ENCODE measurements at regions not wholly inside any gene's neighbourhood (a gene's known extent, or its start where the extent isn't known, plus 50 kb on each side); places are given as distances from the start of the nearest gene placed in this dataset.

GRCh38 chr6:92934625-92935024 is 484.7 kb downstream of the EPHA7 start:
- DNase-seq: no peak

- no peak for DNase-seq
These were observed 489.2 kb downstream of the EPHA7 start for GRCh38 chr6:92930171-92930570.

- DNase-seq: no peak
These were observed 497.0 kb downstream of the EPHA7 start for GRCh38 chr6:92922216-92922806.

DNA sequence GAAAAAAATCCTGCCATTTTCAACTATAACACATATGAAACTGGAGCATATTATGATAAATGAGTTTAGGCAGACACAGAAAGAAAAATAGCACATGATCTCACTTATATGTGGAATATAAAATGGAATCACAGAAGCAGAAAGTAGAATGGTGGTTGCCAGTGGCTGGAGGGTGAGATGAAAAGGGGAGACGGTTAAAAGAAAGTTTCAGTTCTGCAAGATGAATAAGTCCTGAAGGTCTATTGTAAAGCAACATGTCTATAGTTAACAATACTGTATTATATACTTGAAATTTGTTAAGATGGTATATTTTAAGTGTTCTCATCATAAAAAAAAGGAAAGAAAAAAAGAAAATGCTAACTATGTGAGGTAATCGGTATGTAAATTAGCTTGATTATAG is 503.9 kb downstream of the EPHA7 start:
- no peak for DNase-seq

DNA sequence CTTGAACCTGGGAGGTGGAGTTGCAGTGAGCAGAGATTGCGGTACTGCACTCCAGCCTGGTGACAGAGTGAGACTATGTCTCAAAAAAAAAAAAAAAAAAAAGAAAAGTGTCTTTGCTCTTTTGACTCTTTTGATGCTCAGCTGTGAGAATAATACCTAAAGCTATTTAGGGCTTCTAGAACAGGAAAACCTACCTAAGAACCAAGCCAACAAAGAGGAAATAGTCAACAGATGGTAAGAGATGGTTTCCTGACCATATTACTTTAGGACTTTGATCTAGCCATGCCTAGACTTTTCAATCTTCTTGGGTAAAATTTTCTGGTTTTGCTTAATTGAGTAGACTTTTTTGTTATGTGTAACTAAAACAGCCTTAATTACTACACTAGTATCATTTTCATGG is 508.1 kb downstream of the EPHA7 start:
- DNase-seq: no peak

- no peak for DNase-seq
These were observed 508.7 kb downstream of the EPHA7 start for GRCh38 chr6:92910646-92911045.

GRCh38 chr6:92906385-92906784 is 513.0 kb downstream of the EPHA7 start:
- no peak for DNase-seq

GRCh38 chr6:92893741-92894140 is 525.6 kb downstream of the EPHA7 start:
- no peak for DNase-seq

GRCh38 chr6:92892626-92893170 is 526.7 kb downstream of the EPHA7 start:
- DNase-seq: no peak

DNA sequence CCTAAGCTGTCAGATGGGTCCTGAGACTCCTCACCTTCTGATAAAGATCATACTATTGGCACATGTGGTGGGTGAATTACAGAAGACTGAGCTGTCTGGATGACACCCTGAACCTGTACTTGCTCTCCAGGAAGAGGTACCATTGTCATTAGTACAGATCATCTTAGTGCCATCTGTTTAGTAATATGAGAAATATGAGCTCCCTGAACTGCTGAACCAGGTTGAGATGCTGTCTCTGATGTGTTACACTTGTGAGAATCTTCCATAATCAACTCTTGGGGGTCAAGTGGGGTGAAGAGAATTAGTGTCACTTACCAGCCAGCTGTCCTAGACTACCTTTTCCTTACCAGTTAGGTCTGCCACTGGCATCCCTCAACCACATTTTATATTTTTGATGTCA is 531.0 kb downstream of the EPHA7 start:
- no peak for DNase-seq

DNA sequence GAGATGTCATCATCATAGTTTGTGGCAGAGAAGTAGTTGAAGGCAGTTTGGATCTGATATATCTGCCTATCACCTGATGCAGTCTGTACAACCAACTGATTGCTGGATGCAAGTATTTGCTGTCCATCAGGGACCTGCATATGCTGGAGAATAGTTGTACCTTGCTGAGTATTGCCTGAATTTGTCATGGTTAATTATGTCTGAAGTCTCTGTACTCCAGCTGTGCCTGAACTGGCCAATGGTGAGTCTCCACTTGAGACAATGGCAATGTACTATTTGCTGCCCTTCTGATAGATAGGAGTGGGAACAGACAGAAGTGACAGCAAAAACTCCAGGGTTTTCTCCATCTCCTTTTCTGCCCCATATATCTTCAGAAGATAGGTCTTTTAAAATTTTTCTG is 531.5 kb downstream of the EPHA7 start:
- no peak for DNase-seq

DNA sequence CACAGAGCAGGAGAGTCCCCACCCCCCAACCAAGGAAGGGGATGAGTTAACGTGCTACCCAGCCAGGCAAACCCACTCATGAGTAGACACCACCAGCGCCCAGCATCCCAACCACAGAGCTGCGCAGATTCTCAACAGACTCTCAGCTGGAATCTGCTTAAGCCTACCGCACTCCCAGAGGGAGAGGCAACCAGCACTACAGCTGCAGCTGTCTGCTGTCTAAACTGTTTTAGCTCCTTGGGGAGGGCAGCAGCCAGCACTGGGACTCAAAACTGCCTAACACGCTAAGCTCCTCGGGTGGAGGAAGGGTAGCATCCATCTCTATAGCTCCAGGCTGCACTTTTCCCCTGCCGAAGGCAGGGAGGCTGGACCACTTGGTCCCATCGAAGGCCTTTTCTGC is 539.8 kb downstream of the EPHA7 start:
- DNase-seq: no peak

DNA sequence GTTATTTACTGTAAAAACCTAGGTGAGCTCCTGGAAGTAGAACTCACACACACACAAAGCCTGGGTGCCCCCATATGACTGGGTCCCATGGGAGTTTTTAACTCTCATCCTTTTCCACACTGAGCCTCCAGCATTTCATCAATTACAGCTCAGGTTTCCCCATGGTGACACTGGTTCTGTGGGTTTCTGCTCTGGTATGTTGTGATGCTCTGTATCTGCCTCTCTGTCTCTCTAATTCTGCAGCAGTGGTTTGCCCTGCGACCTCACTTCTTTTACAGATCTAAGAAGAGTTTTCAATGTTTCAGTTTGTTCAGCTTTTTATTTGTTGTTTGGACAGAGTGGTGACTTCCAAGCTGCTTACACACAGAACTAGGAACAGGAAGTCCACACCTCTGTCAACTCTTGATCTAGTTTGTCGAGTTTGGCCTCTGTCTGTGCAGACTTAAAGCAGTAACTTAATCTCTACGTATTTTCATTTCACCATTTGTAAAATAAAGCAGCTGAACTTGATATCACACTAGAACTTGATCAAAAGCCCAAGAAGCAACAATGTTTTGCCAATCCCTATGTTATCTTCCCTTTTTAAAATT is 554.3 kb downstream of the EPHA7 start:
- no peak for DNase-seq

- DNase-seq: no peak
These were observed 569.7 kb downstream of the EPHA7 start for GRCh38 chr6:92849636-92850035.

- DNase-seq: no peak
These were observed 570.5 kb downstream of the EPHA7 start for GRCh38 chr6:92848901-92849300.

DNA sequence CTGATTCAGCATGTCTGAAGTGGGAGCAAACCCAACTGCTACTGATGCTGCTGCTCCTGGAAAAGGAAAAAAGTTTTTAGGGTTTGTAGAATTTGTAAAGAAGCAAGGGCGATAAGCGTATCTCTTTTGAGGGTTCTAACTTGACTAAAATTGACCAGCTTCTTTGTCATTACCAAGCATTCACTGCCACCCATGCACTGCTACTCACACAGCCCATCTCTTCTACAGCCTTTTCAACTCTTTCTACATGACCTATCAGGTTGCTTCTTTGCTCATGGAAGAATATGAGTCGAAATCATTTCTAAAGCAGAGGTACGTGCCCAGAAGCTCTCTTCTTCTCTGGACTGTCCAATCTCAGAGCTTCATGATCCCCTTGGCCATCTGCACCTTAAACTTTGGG is 570.9 kb downstream of the EPHA7 start:
- no peak for DNase-seq

GRCh38 chr6:92847988-92848387 is 571.4 kb downstream of the EPHA7 start:
- no peak for DNase-seq

DNA sequence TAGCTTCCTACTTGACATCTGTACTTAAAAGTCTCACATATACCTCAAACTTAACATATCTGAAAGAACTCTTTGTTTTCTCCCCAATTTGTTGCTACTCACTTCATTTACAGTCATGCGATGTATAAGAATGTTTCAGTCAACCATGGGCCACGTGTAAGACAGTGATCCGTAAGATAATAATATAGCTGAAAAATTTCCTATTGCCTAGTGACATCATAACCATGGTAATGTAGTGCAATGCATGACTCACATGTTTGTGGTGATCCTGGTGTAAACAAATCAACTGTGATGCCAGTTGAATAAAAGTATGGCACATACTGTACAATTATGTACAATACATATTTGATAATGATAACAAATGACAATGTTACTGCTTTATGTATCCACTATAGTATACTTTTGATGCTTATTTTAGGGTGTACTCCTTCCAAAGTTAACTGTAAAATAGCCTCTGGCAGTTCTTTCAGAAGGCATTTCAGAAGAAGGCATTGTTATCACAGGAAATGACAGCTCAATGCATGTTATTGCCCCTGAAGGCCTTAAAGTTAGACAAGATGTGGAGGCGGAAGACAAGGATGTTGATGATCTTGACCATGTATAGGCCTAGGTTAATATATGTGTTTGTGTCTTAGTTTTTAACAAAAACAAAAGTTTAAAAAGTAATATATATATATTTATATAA is 579.0 kb downstream of the EPHA7 start:
- no peak for DNase-seq

- DNase-seq: no peak
These were observed 590.6 kb downstream of the EPHA7 start for GRCh38 chr6:92828788-92829187.

DNA sequence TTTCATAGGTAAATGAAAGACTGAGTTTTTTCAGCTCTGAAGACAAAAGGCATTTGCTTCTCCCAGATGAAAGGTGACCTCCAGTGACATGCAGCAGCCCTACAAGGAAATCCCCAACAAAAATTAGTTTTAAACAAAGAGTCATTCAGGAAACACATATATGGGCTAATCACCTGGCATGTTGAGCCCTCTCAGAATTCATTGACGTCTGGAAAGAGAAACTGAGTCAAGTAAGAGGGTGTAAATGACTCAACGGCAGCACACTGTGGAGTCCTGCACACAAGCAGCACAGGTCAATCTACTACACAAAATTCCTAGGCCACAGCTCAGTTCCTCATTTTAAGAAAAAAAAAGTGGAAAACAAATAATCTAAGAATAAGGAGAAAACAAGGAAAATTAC is 592.3 kb downstream of the EPHA7 start:
- DNase-seq: no peak

- no peak for DNase-seq
These were observed 592.7 kb downstream of the EPHA7 start for GRCh38 chr6:92826633-92827032.

DNA sequence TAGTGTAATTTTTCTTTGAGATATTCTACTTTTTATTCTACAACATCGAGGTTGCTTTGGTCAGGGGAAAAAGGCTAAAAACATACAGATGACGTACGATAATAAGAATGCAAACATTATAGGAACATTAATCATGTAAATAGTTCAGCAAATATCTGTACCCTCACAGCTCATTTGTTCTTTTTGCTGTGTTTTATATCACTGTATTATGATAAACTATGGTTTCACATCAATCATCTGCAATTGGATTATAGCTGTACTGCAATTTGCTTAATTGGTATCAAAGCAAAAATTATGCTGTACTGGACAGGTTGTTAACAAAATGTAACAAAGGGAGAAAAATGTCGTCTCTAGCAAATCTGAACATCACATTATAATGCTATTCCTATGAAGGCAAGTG is 597.1 kb downstream of the EPHA7 start:
- DNase-seq: peak; percentile 11

DNA sequence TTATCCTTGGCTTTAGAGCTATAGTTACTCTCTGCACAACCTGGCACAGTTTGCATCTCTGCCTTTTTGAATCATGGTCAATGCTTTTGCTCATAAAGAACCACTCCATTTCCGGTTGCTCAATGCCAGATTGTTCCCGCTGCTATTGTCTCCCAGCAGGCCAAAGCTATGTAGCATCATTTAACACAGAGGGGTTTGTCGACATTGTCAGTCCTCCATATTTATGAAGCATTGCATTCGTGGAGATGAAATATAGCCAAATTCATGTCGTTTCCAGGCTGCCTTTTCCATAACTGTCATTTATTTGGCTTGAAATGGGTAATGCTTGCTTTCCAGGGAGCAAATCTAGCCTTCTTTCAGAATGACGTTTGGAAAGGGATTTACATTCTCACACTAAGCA is 598.8 kb downstream of the EPHA7 start:
- no peak for DNase-seq

DNA sequence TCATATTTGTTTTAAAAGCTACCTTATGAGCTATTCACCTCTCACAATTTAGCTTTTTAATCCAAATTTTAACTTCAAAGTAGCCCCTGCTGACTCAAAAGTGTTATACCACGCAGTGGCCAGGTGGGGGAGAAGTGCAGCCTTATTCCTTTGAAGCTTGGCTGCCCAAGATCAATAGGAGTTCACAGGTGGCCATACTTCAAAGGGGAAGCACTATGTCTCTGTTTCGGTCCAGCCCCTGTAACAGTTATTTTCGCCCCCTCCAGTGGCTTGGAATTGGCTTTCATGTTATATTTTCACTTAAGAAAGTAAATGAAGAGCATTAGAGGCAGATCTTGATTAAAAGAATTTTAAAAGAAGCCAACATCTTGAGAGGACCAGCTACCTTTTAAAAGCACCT is 608.4 kb downstream of the EPHA7 start:
- peak; percentile 48 for DNase-seq

DNA sequence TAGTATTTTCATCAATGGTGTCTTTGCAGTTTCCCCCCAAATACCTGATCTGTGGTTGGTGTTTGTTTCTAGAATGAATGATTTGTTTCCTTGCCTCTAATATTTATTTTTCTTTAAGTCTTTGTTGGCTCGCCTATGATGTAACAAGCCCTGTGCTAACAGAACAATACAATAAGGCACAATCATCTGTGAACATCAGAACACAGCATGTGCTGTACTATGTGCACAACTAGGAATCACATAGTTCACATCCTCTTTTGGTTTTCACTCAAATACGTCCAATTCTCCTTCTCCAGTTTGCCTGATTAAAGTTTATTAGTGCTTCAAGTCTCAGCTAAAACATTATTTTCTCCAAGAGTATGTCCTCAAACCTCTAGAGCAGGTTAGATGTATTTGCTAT is 613.1 kb downstream of the EPHA7 start:
- no peak for DNase-seq

Measured in COR-L47 (cell line).